Loucy (cell line): ENCODE measurements at regions not wholly inside any gene's neighbourhood (a gene's known extent, or its start where the extent isn't known, plus 50 kb on each side); places are given as distances from the start of the nearest gene placed in this dataset.

Experiments used
- CTCF ChIP-seq: fragments of 200-600 bp; sonication (generic); conservative IDR thresholded peaks from 2 replicates; pipeline ENCODE4 v1.5.1; 2014; ENCODE audit warnings: mild to moderate bottlenecking, antibody characterized with exemption, low read length
- EZH2phosphoT487 ChIP-seq: fragments of 200-600 bp; IDR thresholded peaks from 2 replicates; pipeline ENCODE4 v1.6.1; 2018; ENCODE audit warnings: antibody characterized with exemption, mild to moderate bottlenecking, moderate library complexity, borderline replicate concordance

GRCh38 chr7:25940086-25940906, 211.7 kb upstream of the NFE2L3 start:
- TF ChIP-seq EZH2phosphoT487 (no peak), CTCF (no peak)
